Uterus (tissue), 3 donors: ENCODE measurements at regions not wholly inside any gene's neighbourhood (a gene's known extent, or its start where the extent isn't known, plus 50 kb on each side); places are given as distances from the start of the nearest gene placed in this dataset.

Experiments used
- DNase-seq, 2 donors: peaks; one replicate each; pipeline ENCODE4 v3.0.0-alpha.2; 2019 to 2020
- H3K27ac ChIP-seq, 2 donors: fragments of 200-600 bp; sonication (generic); 1 replicate in 1 of 2; 2 replicates in 1 of 2; pipeline ENCODE4 v1.5.1; 2016 to 2018
- H3K27me3 ChIP-seq, 2 donors: fragments of 200-600 bp; sonication (generic); one replicate each; pipeline ENCODE4 v1.5.1; 2018 to 2019; ENCODE audit warnings: control low read depth in 1 of 2
- H3K36me3 ChIP-seq, 2 donors: fragments of 200-600 bp; sonication (generic); one replicate each; pipeline ENCODE4 v1.5.1; 2019; ENCODE audit warnings: control low read depth in 1 of 2
- H3K4me1 ChIP-seq, 2 donors: fragments of 200-600 bp; sonication (generic); one replicate each; pipeline ENCODE4 v1.5.1; 2018 to 2019; ENCODE audit warnings: control low read depth in 1 of 2
- H3K4me3 ChIP-seq, 2 donors: fragments of 200-600 bp; sonication (generic); 1 replicate in 1 of 2; 2 replicates in 1 of 2; pipeline ENCODE4 v1.5.1; 2018 to 2019; ENCODE audit warnings: mild to moderate bottlenecking in 1 of 2
- H3K9me3 ChIP-seq, 2 donors: fragments of 200-600 bp; sonication (generic); one replicate each; pipeline ENCODE4 v1.5.1; 2019; ENCODE audit warnings: control low read depth in 1 of 2
- CTCF ChIP-seq, 4 experiments: fragments of 200-600 bp in 2 of 4; fragments of 450-650 bp in 2 of 4; sonication (generic) in 2 of 4; IDR thresholded peaks; one replicate each; pipeline ENCODE4 v1.5.1; 2016 to 2019; ENCODE audit warnings: antibody characterized with exemption in 4 of 4, mild to moderate bottlenecking in 2 of 4, moderate library complexity in 1 of 4
- POLR2A ChIP-seq, 2 donors: fragments of 450-650 bp; IDR thresholded peaks; one replicate each; pipeline ENCODE4 v1.6.1; 2016; ENCODE audit warnings: antibody characterized with exemption in 2 of 2, mild to moderate bottlenecking in 1 of 2, moderate library complexity in 1 of 2
- intact Hi-C: fragments of 100-400 bp; cut with DNase I; formaldehyde crosslinking; loops from one replicate; pipeline ENCODE4 v1.15.1; 2023; ENCODE audit warnings: low total_unique reads
- donor health status: DM: yes; HTN: yes; CAD: no.

- intact Hi-C loops = no loop called here
- no peak overlapping the region for H3K4me3 ChIP-seq
These were observed 116.2 kb downstream of the DISP1 start for GRCh38 chr1:222931023-222931422.

GRCh38 chr1:222933273-222933672 is 118.4 kb downstream of the DISP1 start:
- Histone ChIP-seq H3K9me3 (no peaks in the 10 kb centered on the region), H3K36me3 (no peaks in the 10 kb centered on the region), H3K4me3 (no peak overlapping the region), H3K27me3 (no peaks in the 10 kb centered on the region), H3K4me1 (peaks cover 0 to 4% of the 10 kb centered on the region in 2 donors), H3K27ac (no peak overlapping the region)
- TF ChIP-seq POLR2A (IDR thresholded peaks at IDR 0.05) (no peak), CTCF (IDR thresholded peaks at IDR 0.05) (no peak)
- DNase-seq = no peak
- intact Hi-C loops = no loop called here

More at GRCh38 chr1:222931023-222931422, 116.2 kb downstream of the DISP1 start:
- Histone ChIP-seq H3K27me3 (no peaks in the 10 kb centered on the region), H3K27ac (peak overlapping the region; percentile 3 to 52), H3K4me1 (peaks cover 0 to 4% of the 10 kb centered on the region in 2 donors), H3K36me3 (no peaks in the 10 kb centered on the region), H3K9me3 (no peaks in the 10 kb centered on the region)
- no peak for DNase-seq
- TF ChIP-seq CTCF (IDR thresholded peaks at IDR 0.05) = no peak
- no peak for TF ChIP-seq POLR2A (IDR thresholded peaks at IDR 0.05)

- intact Hi-C loops = no loop called here
- TF ChIP-seq CTCF (IDR thresholded peaks at IDR 0.05) (no peak), POLR2A (IDR thresholded peaks at IDR 0.05) (no peak)
- peaks cover 0 to 4% of the 10 kb centered on the region in 2 donors for H3K4me1 ChIP-seq
These were observed 120.5 kb downstream of the DISP1 start for GRCh38 chr1:222935239-222935900.

GRCh38 chr1:222936042-222936441 is 121.2 kb downstream of the DISP1 start:
- Histone ChIP-seq H3K9me3 (no peaks in the 10 kb centered on the region), H3K27me3 (no peaks in the 10 kb centered on the region), H3K4me3 (no peak overlapping the region), H3K4me1 (peaks cover 0 to 4% of the 10 kb centered on the region in 2 donors), H3K36me3 (no peaks in the 10 kb centered on the region), H3K27ac (no peak overlapping the region)
- TF ChIP-seq CTCF (IDR thresholded peaks at IDR 0.05) (no peak), POLR2A (IDR thresholded peaks at IDR 0.05) (no peak)
- intact Hi-C loops = no loop called here
- DNase-seq = no peak

More at GRCh38 chr1:222935239-222935900, 120.5 kb downstream of the DISP1 start:
- H3K9me3 ChIP-seq = no peaks in the 10 kb centered on the region
- no peak for DNase-seq
- H3K27me3 ChIP-seq = no peaks in the 10 kb centered on the region
- H3K36me3 ChIP-seq = no peaks in the 10 kb centered on the region
- no peak overlapping the region for H3K4me3 ChIP-seq
- H3K27ac ChIP-seq = no peak overlapping the region

GRCh38 chr1:222938986-222939385 is 124.1 kb downstream of the DISP1 start:
- Histone ChIP-seq H3K9me3 (no peaks in the 10 kb centered on the region), H3K27ac (no peak overlapping the region), H3K36me3 (no peaks in the 10 kb centered on the region), H3K4me1 (no peaks in the 10 kb centered on the region), H3K4me3 (no peak overlapping the region), H3K27me3 (no peaks in the 10 kb centered on the region)
- DNase-seq = no peak
- intact Hi-C loops = no loop called here
- TF ChIP-seq CTCF (IDR thresholded peaks at IDR 0.05) (no peak), POLR2A (IDR thresholded peaks at IDR 0.05) (no peak)
